NT2/D1 (cell line): ENCODE measurements at regions not wholly inside any gene's neighbourhood (a gene's known extent, or its start where the extent isn't known, plus 50 kb on each side); places are given as distances from the start of the nearest gene placed in this dataset.

Experiments used
- SUZ12 ChIP-seq: IDR thresholded peaks from 2 replicates; pipeline ENCODE4 v1.6.1; 2011; ENCODE audit not compliant: insufficient read length, insufficient read depth; ENCODE audit errors: extremely low read depth
- YY1 ChIP-seq: IDR thresholded peaks from 2 replicates; pipeline ENCODE4 v1.6.1; 2011; ENCODE audit not compliant: insufficient read length, insufficient read depth
- ZNF274 ChIP-seq: IDR thresholded peaks from 2 replicates; pipeline ENCODE4 v1.6.1; 2011; ENCODE audit warnings: mild to moderate bottlenecking, low read depth, low read length

DNA sequence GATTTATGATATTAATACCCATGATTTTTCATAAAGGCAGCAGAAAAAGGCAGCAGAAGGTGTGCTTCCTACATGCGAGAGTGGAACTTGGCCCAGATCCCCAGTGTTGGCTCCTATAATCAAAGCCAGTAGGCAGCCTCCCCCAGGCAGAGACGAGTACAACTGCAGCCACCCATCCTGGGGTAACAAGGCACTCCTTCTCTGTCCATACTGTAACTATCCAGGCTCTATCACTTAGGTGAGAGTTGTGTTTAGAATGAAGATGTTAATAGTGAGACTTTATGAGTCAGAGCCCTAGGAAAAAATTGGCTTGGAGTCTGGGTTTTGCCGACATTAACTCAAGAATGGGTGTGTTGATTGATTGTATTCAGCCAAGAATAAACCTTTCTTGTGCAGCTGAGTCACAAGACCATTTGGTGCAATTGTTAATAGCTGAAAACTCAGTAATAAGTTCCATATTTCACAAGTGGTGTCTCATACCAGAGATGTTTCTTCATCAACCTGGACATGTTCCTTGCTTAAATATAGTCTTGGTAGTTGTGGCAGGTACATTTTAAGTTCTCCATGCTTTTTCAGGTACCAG, 322.3 kb downstream of the DUSP10 start:
- TF ChIP-seq SUZ12 (no peak), YY1 (no peak), ZNF274 (no peak)
